ENCODE measurements at regions not wholly inside any gene's neighbourhood (a gene's known extent, or its start where the extent isn't known, plus 50 kb on each side); places are given as distances from the start of the nearest gene placed in this dataset.

DNA sequence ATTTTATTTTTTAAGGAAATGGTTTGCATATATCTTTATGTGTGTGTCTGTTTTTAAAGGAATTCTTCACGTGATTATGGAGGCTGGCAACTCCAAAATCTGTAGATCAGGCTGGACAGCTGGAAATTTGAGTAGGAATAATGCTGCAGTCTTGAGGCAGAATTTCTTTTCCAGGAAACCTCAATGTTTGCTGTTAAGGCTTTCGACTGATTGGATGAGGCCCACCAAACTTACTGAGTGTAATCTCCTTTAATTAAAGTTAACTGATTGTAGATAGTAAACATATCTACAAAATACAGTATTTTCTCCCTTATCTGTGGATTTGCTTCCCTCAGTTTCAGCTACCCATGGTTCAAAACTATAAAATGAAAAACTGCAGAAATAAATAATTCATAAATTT is 883.1 kb downstream of the TTLL7 start:
- no peaks in the 10 kb centered on the region for H3K27me3 Mint-ChIP-seq (ENCODE audit: low read depth)
- no peaks in the 10 kb centered on the region for H3K36me3 Mint-ChIP-seq (ENCODE audit: insufficient read depth)
- no peaks in the 10 kb centered on the region for H3K9me3 Mint-ChIP-seq
- H3K4me3 Mint-ChIP-seq = no peak overlapping the region
- no peaks in the 10 kb centered on the region for H3K4me1 Mint-ChIP-seq (ENCODE audit: low read depth)
- no peak for DNase-seq
- no peak for ATAC-seq

GRCh38 chr1:83114136-83114834 is 884.6 kb downstream of the TTLL7 start:
- H3K4me3 Mint-ChIP-seq = no peak overlapping the region
- ATAC-seq (no peak), DNase-seq (no peak)
- H3K36me3 Mint-ChIP-seq (ENCODE audit: insufficient read depth) = no peaks in the 10 kb centered on the region
- no peaks in the 10 kb centered on the region for H3K9me3 Mint-ChIP-seq
- H3K4me1 Mint-ChIP-seq (ENCODE audit: low read depth) = no peaks in the 10 kb centered on the region
- no peaks in the 10 kb centered on the region for H3K27me3 Mint-ChIP-seq (ENCODE audit: low read depth)

DNA sequence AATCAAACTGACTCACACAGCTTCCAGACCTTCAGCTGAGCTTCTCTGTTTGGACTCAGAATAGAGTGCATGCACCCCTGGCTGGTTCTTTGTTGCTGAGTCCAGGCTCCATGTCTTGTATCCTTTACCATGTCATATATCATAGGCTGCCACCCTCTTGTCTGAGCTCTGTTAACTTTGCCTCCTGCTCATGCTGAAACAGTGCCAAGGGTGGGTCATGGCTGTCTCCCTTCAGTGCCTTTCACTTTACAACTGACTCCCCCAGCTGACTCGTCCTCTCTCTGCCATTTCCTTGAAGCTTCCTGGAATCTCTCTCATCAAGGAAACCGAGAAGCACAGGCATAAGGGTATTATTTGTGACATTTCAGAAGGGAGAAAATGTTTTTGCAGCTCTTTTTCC is 885.3 kb downstream of the TTLL7 start:
- no peaks in the 10 kb centered on the region for H3K4me1 Mint-ChIP-seq (ENCODE audit: low read depth)
- no peaks in the 10 kb centered on the region for H3K9me3 Mint-ChIP-seq
- no peak for ATAC-seq
- no peaks in the 10 kb centered on the region for H3K27me3 Mint-ChIP-seq (ENCODE audit: low read depth)
- no peak for DNase-seq
- H3K4me3 Mint-ChIP-seq = no peak overlapping the region
- H3K36me3 Mint-ChIP-seq (ENCODE audit: insufficient read depth) = no peaks in the 10 kb centered on the region

DNA sequence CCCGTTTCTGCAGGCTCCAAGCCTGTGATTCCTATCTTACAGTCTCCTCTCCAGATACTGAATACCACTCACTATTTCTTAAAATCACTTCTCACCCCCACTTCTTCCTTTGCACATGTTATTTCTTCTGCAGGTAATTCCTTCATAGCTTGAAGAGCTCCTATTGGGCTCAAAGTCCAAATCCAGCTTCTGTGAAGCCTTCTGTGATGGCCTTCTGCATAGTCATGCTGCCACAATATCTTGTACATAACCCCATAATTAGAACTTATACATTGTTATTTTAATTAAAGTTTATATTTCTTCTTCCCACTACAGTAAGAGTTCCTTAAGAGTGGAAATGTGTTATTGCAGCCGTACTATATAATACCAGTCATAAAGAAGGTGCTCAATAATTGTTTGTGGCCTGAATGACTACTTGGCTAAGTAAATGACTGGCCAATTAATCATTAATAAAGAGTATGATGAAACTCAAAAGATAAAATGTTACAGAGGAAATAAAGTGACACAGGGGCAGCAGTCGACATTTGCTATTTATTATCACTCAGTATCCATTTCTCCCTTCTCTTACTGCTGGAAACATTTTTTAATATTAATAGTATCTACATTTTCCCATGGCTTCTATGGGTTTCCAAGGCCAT is 886.6 kb downstream of the TTLL7 start:
- no peaks in the 10 kb centered on the region for H3K27me3 Mint-ChIP-seq (ENCODE audit: low read depth)
- no peaks in the 10 kb centered on the region for H3K4me1 Mint-ChIP-seq (ENCODE audit: low read depth)
- ATAC-seq (no peak), DNase-seq (no peak)
- H3K9me3 Mint-ChIP-seq = no peaks in the 10 kb centered on the region
- no peaks in the 10 kb centered on the region for H3K36me3 Mint-ChIP-seq (ENCODE audit: insufficient read depth)
- no peak overlapping the region for H3K4me3 Mint-ChIP-seq

GRCh38 chr1:83110156-83110555 is 888.8 kb downstream of the TTLL7 start:
- no peaks in the 10 kb centered on the region for H3K27me3 Mint-ChIP-seq (ENCODE audit: low read depth)
- no peaks in the 10 kb centered on the region for H3K36me3 Mint-ChIP-seq (ENCODE audit: insufficient read depth)
- DNase-seq (no peak), ATAC-seq (no peak)
- H3K9me3 Mint-ChIP-seq = no peaks in the 10 kb centered on the region
- H3K4me3 Mint-ChIP-seq = no peak overlapping the region
- H3K4me1 Mint-ChIP-seq (ENCODE audit: low read depth) = no peaks in the 10 kb centered on the region

DNA sequence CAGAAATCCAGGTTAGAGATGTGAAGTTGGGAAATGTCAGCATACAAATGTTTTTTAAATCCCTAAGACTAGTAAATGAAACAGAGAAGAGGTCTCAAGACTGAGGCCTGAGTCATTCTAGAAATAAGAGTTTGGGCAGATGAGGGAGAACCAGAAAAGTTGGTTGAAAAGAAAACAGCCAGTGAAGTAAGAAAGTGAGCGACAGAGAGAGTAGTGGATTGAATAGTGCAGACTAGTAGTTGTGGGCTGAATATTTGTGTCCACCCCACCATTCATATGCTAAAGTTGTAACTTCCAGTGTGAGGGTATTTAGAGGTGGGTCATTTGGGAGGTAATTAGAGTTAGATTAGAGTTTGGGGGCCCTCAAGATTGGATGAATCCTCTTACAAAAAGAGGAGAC is 889.2 kb downstream of the TTLL7 start:
- Mint-ChIP-seq H3K9me3 (no peaks in the 10 kb centered on the region), H3K4me3 (no peak overlapping the region), H3K4me1 (ENCODE audit: low read depth) (no peaks in the 10 kb centered on the region), H3K27me3 (ENCODE audit: low read depth) (no peaks in the 10 kb centered on the region), H3K36me3 (ENCODE audit: insufficient read depth) (no peaks in the 10 kb centered on the region)
- ATAC-seq (no peak), DNase-seq (no peak)

GRCh38 chr1:83104558-83104957 is 894.4 kb downstream of the TTLL7 start:
- DNase-seq (no peak), ATAC-seq (no peak)
- Mint-ChIP-seq H3K9me3 (no peaks in the 10 kb centered on the region), H3K4me3 (no peak overlapping the region), H3K4me1 (ENCODE audit: low read depth) (no peaks in the 10 kb centered on the region), H3K27me3 (ENCODE audit: low read depth) (no peaks in the 10 kb centered on the region), H3K36me3 (ENCODE audit: insufficient read depth) (no peaks in the 10 kb centered on the region)

DNA sequence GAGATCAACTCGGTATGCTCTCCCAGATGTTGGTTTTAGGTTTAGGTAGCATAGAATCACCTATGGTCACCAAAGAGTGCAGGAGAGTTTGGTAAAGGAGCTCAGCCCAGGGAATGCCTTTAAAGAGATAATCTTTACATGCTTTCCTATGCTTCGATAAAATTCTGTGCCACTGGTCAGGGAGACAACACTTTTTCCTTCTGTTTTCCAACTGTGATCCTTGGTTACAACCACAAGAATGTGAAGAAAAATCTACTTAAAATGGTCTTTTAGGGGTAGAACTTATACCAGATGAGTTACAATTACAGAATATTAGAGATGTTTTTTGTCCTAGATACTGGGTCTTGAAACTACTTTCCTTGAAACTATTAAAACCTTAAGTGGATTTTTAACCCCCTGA is 895.6 kb downstream of the TTLL7 start:
- Mint-ChIP-seq H3K36me3 (ENCODE audit: insufficient read depth) (no peaks in the 10 kb centered on the region), H3K27me3 (ENCODE audit: low read depth) (no peaks in the 10 kb centered on the region), H3K4me3 (no peak overlapping the region), H3K4me1 (ENCODE audit: low read depth) (no peaks in the 10 kb centered on the region), H3K9me3 (no peaks in the 10 kb centered on the region)
- DNase-seq = no peak
- no peak for ATAC-seq

DNA sequence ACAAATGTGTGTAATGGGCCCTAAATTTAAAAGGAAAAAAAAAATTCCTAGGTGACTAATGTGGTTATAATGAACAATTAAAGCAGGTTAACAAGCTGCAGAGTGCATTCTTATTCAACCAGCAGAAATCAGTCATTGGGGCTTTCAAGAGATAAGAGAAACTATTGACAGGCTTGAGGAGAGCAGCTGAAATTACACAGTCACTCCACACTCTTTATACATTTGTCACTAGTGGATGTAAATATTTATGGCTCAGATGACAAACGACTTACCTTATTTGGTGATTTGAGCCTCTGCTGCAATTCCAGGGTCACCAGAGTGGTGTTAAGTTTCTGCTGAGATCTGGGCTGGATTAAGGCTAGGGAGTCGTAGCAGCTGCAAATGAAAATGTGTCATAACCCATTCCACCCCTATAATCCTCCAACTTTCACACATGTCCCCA is 896.3 kb downstream of the TTLL7 start:
- ATAC-seq = no peak

DNA sequence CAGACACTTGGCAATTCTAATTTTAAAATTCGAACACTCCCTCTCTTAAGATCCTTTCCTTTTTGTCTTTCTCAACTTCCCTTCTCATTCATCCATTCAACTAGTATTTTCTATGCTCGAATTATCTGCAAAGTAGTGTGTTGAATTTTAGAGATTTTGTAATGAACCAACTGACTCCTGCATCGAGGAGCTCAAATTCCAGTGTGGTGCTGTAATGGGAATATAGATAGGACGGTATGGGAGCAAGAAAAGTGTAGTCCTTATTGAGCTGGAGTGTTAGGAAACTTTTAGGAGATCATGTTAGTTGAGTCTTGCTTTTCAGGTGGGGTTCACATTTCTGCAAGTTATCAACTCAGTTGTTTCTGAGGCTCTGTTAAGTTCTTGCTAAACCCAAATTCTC is 897.5 kb downstream of the TTLL7 start:
- Mint-ChIP-seq H3K4me3 (no peak overlapping the region), H3K36me3 (ENCODE audit: insufficient read depth) (no peaks in the 10 kb centered on the region), H3K27me3 (ENCODE audit: low read depth) (no peaks in the 10 kb centered on the region), H3K4me1 (ENCODE audit: low read depth) (no peaks in the 10 kb centered on the region), H3K9me3 (no peaks in the 10 kb centered on the region)
- ATAC-seq (no peak), DNase-seq (no peak)

More for the DNA sequence above, 896.3 kb downstream of the TTLL7 start:
- DNase-seq = no peak
- no peaks in the 10 kb centered on the region for H3K36me3 Mint-ChIP-seq (ENCODE audit: insufficient read depth)
- H3K9me3 Mint-ChIP-seq = no peaks in the 10 kb centered on the region
- no peaks in the 10 kb centered on the region for H3K4me1 Mint-ChIP-seq (ENCODE audit: low read depth)
- no peak overlapping the region for H3K4me3 Mint-ChIP-seq
- H3K27me3 Mint-ChIP-seq (ENCODE audit: low read depth) = no peaks in the 10 kb centered on the region

GRCh38 chr1:83100133-83100532 is 898.8 kb downstream of the TTLL7 start:
- H3K4me1 Mint-ChIP-seq (ENCODE audit: low read depth) = no peaks in the 10 kb centered on the region
- no peaks in the 10 kb centered on the region for H3K27me3 Mint-ChIP-seq (ENCODE audit: low read depth)
- no peaks in the 10 kb centered on the region for H3K36me3 Mint-ChIP-seq (ENCODE audit: insufficient read depth)
- no peaks in the 10 kb centered on the region for H3K9me3 Mint-ChIP-seq
- ATAC-seq (no peak), DNase-seq (no peak)
- H3K4me3 Mint-ChIP-seq = no peak overlapping the region

- H3K4me1 Mint-ChIP-seq (ENCODE audit: low read depth) = no peaks in the 10 kb centered on the region
- H3K4me3 Mint-ChIP-seq = no peak overlapping the region
- no peak for ATAC-seq
- no peaks in the 10 kb centered on the region for H3K36me3 Mint-ChIP-seq (ENCODE audit: insufficient read depth)
- no peak for DNase-seq
- no peaks in the 10 kb centered on the region for H3K9me3 Mint-ChIP-seq
- H3K27me3 Mint-ChIP-seq (ENCODE audit: low read depth) = no peaks in the 10 kb centered on the region
Observed at GRCh38 chr1:83098791-83099190, 900.1 kb downstream of the TTLL7 start.

DNA sequence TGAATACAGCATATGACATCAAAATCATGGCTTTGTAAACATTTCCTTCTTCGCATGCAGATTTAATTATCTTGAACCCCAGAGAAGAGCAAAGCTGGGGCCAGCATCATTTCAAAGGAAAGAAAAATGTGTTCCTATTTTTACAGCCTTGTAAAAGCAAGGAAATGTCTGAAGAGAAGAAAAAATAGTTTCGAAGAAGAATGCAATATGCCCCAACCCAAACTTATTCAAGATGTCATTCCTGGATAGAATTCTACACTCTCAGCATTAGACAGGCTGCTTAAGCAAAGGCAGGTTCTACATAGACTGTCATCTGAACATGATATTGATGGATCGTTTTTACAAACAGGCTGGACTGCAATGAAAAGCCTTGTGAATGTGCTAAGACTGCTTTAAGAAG is 900.8 kb downstream of the TTLL7 start:
- no peaks in the 10 kb centered on the region for H3K4me1 Mint-ChIP-seq (ENCODE audit: low read depth)
- no peak overlapping the region for H3K4me3 Mint-ChIP-seq
- no peaks in the 10 kb centered on the region for H3K9me3 Mint-ChIP-seq
- no peaks in the 10 kb centered on the region for H3K36me3 Mint-ChIP-seq (ENCODE audit: insufficient read depth)
- ATAC-seq = no peak
- no peak for DNase-seq
- H3K27me3 Mint-ChIP-seq (ENCODE audit: low read depth) = no peaks in the 10 kb centered on the region

- Mint-ChIP-seq H3K36me3 (ENCODE audit: insufficient read depth) (no peaks in the 10 kb centered on the region), H3K4me1 (ENCODE audit: low read depth) (no peaks in the 10 kb centered on the region), H3K9me3 (no peaks in the 10 kb centered on the region), H3K27me3 (ENCODE audit: low read depth) (no peaks in the 10 kb centered on the region), H3K4me3 (no peak overlapping the region)
- ATAC-seq = no peak
- DNase-seq = no peak
Observed at GRCh38 chr1:83097715-83098114, 901.2 kb downstream of the TTLL7 start.

DNA sequence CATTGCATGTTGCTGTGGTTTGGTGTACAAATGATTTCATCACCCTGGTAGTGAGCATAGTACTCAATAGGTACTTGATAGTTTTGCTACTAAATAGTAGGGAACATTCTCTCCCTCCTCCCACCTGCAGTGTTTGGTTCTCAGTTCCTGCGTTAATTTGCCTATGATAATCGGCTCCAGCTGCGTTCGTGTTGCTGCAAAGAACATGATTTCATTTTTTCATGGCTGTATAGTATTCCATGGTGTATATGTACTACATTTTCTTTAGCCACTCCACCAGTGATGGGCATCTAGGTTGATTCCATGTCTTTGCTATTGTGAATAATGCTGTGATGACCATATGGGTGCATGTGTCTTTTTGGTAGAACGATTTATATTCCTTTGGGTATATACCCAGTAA is 903.4 kb downstream of the TTLL7 start:
- DNase-seq (no peak), ATAC-seq (no peak)
- no peaks in the 10 kb centered on the region for H3K27me3 Mint-ChIP-seq (ENCODE audit: low read depth)
- no peak overlapping the region for H3K4me3 Mint-ChIP-seq
- H3K36me3 Mint-ChIP-seq (ENCODE audit: insufficient read depth) = no peaks in the 10 kb centered on the region
- H3K9me3 Mint-ChIP-seq = no peaks in the 10 kb centered on the region
- H3K4me1 Mint-ChIP-seq (ENCODE audit: low read depth) = no peaks in the 10 kb centered on the region
